Activated T-cell treated with anti-CD3 and anti-CD28 coated beads, Interleukin-2, amount 50 U/mL, for 1 hour (primary cell): ENCODE measurements at regions not wholly inside any gene's neighbourhood (a gene's known extent, or its start where the extent isn't known, plus 50 kb on each side); places are given as distances from the start of the nearest gene placed in this dataset.

Source experiments
- DNase-seq: peaks from one replicate; pipeline ENCODE4 v3.0.0-alpha.2; 2020

DNA sequence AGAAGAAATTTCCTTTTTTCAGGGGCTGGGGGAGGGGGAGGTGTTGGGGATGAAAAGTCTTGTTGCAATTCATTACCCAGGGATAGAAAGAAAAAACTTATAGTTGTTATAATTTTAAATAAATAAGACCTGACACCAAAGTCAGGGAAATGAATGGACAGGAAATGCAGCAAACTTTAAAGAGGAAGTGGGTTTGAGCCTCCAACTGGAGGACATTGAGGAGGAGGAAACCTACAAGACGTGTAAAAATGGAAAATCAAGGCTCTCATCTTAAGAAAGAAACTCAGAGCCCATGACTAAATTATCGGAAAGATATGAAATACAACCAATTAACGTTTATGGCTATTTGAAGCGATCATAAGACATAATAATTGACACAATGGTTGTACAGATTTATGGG is 54.4 kb downstream of the NIBAN1 start:
- DNase-seq: no peak

GRCh38 chr1:184915463-184916090 is 58.7 kb downstream of the NIBAN1 start:
- DNase-seq: no peak

DNA sequence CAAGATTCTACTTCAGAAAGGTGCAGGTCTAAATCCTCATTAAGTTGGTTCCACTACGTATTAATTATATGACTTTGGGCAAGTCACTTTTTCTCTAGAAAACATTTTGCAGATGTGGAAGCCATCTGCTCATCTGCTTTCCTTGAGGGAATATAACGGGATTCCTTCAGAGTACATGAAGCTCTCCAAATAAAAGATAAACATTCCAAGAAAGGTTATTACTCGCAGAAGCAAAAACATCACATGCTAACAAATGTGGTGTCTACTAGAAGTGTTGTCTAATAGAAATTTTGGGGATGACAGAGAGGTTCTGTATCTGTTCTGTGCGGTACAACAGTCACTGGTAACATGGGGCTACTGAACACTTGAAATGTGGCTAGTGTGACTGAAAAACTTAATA is 60.2 kb downstream of the NIBAN1 start:
- no peak for DNase-seq

DNA sequence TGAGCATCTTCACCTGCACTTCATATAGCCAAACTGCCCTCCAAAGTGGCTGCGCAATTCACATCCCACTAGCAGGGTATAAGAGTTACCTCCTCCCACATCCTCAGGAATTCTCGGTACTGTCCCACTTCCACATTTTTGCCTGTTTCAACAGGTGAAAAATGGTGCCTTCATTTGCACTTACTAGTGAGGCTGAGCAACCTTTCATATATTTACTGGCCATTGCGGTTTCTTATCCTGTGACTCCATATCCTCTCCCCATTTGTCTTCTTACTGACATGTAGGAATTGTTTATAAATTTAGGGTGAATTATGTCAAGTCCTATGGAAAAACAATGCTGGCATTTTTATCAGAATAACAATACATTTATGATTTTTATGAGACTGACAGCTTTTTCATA is 61.9 kb downstream of the NIBAN1 start:
- DNase-seq: no peak

DNA sequence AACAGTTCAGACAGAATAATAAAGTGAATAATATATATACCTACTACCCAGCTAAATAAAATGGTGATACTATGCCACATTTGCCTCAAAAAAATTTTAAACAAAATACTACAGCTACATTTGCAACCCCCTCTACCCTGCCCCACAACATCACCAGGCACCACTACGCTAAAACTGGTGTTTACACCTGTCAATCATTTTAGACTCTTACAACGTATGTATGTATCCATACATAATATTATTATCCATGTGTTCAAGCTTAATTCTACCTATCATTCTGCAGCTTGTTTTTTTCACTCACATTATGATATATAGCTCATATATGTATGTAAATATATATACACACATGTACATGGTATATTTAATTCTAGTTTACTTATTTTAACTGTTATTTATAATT is 62.5 kb downstream of the NIBAN1 start:
- no peak for DNase-seq

- no peak for DNase-seq
Measured at GRCh38 chr1:184911103-184911745, 63.1 kb downstream of the NIBAN1 start.

GRCh38 chr1:184910691-184911091 is 63.6 kb downstream of the NIBAN1 start:
- no peak for DNase-seq

DNA sequence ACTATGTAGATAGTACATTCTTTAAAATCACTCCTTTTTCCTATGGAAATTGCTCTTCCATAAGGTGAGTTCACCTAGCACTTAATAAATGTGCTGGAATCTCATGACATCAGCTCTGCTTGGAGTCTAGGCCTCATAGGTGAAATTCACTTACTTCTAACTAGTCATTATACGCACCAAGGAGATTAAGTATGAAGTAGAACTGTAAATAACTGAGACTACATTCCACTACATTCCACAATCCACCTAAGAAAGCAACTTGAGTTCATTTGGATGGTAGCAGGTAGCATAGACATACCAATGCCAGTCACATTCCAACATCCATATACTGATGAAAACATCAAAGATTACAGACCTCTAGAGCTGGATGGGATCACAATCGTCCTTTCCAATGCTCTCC is 64.3 kb downstream of the NIBAN1 start:
- no peak for DNase-seq

GRCh38 chr1:184909019-184909418 is 65.3 kb downstream of the NIBAN1 start:
- no peak for DNase-seq

GRCh38 chr1:184908506-184908905 is 65.8 kb downstream of the NIBAN1 start:
- DNase-seq: no peak

- no peak for DNase-seq
Measured at GRCh38 chr1:184907500-184907899, 66.8 kb downstream of the NIBAN1 start.

DNA sequence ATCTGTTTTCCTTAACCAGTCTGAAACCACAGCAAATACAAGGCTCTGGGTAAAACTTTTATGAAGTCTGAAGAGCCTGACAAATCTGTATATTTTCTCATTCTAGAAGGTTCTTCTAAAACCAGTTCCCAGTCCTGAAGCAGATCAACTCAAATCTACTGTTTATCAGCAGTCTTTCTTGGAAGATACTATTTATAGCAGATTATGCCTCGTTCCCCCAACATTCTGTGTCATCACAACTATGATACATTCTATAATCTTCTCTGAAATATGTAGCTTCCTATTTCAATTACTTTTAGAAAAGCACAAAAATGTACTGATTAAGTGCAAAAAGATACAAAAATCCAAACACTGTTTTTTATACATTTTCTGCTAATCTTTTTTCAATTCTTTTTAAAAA is 67.5 kb downstream of the NIBAN1 start:
- DNase-seq: no peak

- DNase-seq: no peak
Measured at GRCh38 chr1:184905601-184906322, 68.5 kb downstream of the NIBAN1 start.

GRCh38 chr1:184903111-184903692 is 71.1 kb downstream of the NIBAN1 start:
- DNase-seq: no peak

DNA sequence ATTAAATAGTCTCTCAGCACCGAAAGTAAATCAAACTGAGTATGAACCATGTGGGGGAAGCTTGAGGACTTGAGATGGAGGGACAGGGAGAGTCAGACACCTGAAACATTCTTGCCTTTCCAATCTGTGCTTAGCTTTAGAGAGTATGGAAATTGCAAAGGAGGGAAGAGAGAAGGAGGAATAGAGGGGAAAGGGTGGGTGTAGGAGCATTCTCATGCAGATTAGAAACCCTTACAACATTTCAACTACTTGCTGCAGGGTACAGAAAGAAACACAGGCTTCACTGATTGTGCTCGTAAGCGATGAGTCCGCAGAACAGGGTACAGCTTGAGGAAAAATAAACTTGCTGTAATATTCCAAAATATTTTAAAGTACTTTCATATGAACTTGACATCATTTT is 73.8 kb downstream of the NIBAN1 start:
- DNase-seq: no peak

- DNase-seq: no peak
Measured at GRCh38 chr1:184896000-184896399, 78.3 kb downstream of the NIBAN1 start.

- no peak for DNase-seq
Measured at GRCh38 chr1:184895086-184895485, 79.2 kb downstream of the NIBAN1 start.

GRCh38 chr1:184893695-184894094 is 80.6 kb downstream of the NIBAN1 start:
- DNase-seq: no peak

DNA sequence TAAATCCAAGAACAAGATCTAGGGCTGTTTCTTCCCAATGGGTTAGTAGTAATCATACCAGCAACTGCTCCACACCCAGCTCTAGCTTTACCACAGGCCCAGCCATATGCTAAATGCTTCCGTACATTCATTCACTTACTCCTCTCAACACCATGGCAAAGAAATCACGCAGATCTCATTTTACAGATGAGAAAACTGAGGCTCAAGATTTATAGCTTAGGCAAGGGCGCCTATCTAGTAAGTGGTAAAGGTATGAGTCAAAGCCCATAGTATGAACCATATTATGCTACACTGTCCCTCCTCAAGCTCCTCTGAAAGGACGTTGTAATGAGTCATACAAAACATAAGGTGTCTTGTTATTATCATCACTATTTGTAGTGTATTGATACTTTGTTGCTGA is 82.2 kb downstream of the NIBAN1 start:
- no peak for DNase-seq

GRCh38 chr1:184891440-184891839 is 82.9 kb downstream of the NIBAN1 start:
- no peak for DNase-seq

DNA sequence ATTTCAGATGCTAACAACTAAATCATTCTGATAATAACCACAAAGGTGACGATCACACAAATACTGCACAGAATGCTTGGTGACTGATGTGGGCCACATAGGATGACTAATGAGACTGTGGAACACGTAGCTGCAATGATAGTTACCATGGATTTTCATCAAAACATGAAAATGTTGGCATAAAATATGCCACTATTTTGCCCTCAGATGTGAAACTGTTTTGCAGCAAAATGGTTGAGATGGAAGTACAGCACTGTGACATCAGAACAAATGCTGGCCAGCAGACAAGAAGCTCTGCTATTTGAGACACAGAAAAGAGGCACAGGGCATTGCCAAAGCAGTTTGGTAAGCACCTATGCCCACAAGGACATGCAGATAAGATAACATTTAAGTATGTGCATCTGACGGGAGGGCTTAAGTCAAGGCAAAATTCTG is 83.8 kb downstream of the NIBAN1 start:
- DNase-seq: no peak

DNA sequence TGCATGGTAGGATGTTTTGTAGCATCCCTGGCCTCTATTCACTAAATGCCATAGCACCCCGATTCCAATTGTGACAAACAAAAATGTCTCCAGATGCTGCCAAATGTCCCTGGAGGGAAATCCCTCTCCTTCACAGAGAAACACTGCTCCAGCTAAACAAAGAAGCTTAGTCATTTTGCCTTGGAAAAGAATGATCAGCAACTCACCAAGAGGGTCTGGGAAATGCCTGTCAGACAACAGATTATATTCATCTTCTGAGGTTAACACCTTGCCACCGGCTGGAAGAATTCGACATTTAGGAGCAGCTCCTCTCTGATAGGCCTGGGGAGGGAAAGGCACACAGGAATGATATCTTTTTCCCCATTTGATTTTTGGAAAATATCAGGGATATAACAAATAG is 84.4 kb downstream of the NIBAN1 start:
- DNase-seq: no peak

- no peak for DNase-seq
Measured at GRCh38 chr1:184889166-184889565, 85.1 kb downstream of the NIBAN1 start.

GRCh38 chr1:184888505-184888904 is 85.8 kb downstream of the NIBAN1 start:
- no peak for DNase-seq
